Stomach (tissue), 8 donors: ENCODE measurements at regions not wholly inside any gene's neighbourhood (a gene's known extent, or its start where the extent isn't known, plus 50 kb on each side); places are given as distances from the start of the nearest gene placed in this dataset.
"Not testable (repeated sequence)": the region's sequence is repeated elsewhere in the genome, so short reads cannot be mapped to it uniquely, and the experiment has no call there.

Source experiments
- DNase-seq, 2 donors: peaks; one replicate each; pipeline versions ENCODE4 v3.0.0 to v3.0.0-alpha.2; 2013 to 2019
- H3K27ac ChIP-seq, 5 donors: fragments of 200-600 bp in 4 of 5; sonication (generic) in 4 of 5; one replicate each; pipeline ENCODE4 v1.5.1; 2013 to 2019; ENCODE audit warnings: mild to moderate bottlenecking in 1 of 5, moderate library complexity in 1 of 5
- H3K27me3 ChIP-seq, 3 donors: fragments of 200-600 bp; sonication (generic); one replicate each; pipeline ENCODE4 v1.5.1; 2017 to 2019; ENCODE audit warnings: mixed run types in 1 of 3
- H3K36me3 ChIP-seq, 4 donors: fragments of 200-600 bp; sonication (generic); 1 replicate in 3 of 4; 2 replicates in 1 of 4; pipeline ENCODE4 v1.5.1; 2016 to 2019
- H3K4me1 ChIP-seq, 4 donors: fragments of 200-600 bp; sonication (generic); one replicate each; pipeline ENCODE4 v1.5.1; 2016 to 2019
- H3K4me3 ChIP-seq, 4 donors: fragments of 200-600 bp; sonication (generic) in 3 of 4; one replicate each; pipeline ENCODE4 v1.5.1; 2016 to 2019; ENCODE audit warnings: mild to moderate bottlenecking in 1 of 4
- H3K9me3 ChIP-seq, 4 donors: fragments of 200-600 bp; sonication (generic); one replicate each; pipeline ENCODE4 v1.5.1; 2016 to 2019
- CTCF ChIP-seq, 7 experiments: fragments of 450-650 bp in 4 of 7; fragments of 200-600 bp in 3 of 7; sonication (generic) in 3 of 7; IDR thresholded peaks; one replicate each; pipeline ENCODE4 v1.5.1; 2016 to 2019; ENCODE audit warnings: antibody characterized with exemption in 7 of 7, control low read depth in 2 of 7, mild to moderate bottlenecking in 1 of 7
- EP300 ChIP-seq: sonication (generic); formaldehyde crosslinking; IDR thresholded peaks from one replicate; pipeline ENCODE4 v1.6.1; 2017; ENCODE audit warnings: antibody characterized with exemption
- POLR2A ChIP-seq, 4 donors: fragments of 450-650 bp; IDR thresholded peaks; one replicate each; pipeline ENCODE4 v1.6.1; 2016; ENCODE audit warnings: antibody characterized with exemption in 4 of 4, control low read depth in 2 of 4, mild to moderate bottlenecking in 1 of 4, moderate library complexity in 1 of 4
- POLR2AphosphoS5 ChIP-seq, 3 donors: sonication (generic); formaldehyde crosslinking; IDR thresholded peaks; one replicate each; pipeline ENCODE4 v1.6.1; 2016; ENCODE audit warnings: antibody characterized with exemption in 3 of 3
- WGBS, 5 donors: extraction: QIAGEN DNeasy Blood & Tissue Kit in 3 of 5; methylation state at CpG; one replicate each; pipeline versions ENCODE4 v1.1.5 to v1.1.7; 2013 to 2018; 5-methylcytosine and 5-hydroxymethylcytosine counted together
- intact Hi-C: fragments of 100-400 bp; cut with DNase I; formaldehyde crosslinking; loops from one replicate; pipeline ENCODE4 v1.15.1; 2023; ENCODE audit warnings: low total_unique reads
- donor health status: healthy with polysubstance abuse.
- donor health status: Bipolar disorder and iron deficiency.
- donor health status: healthy.

GRCh38 chr4:158958489-158959270, 144.2 kb upstream of the RAPGEF2 start:
- TF ChIP-seq POLR2A (IDR thresholded peaks at IDR 0.05), result no peak
- TF ChIP-seq CTCF (IDR thresholded peaks at IDR 0.05), result no peak
- no peak for TF ChIP-seq EP300
- no peak for TF ChIP-seq POLR2AphosphoS5 (IDR thresholded peaks at IDR 0.05)
- no peaks in the 10 kb centered on the region for H3K4me1 ChIP-seq
- H3K36me3 ChIP-seq, result no peaks in the 10 kb centered on the region
- DNase-seq, result no peak
- no peaks in the 10 kb centered on the region for H3K27me3 ChIP-seq
- intact Hi-C loops, result no loop called here
- H3K27ac ChIP-seq, result no peak overlapping the region
- H3K9me3 ChIP-seq, result no peaks in the 10 kb centered on the region
- H3K4me3 ChIP-seq, result no peak overlapping the region

- no peaks in the 10 kb centered on the region for H3K4me1 ChIP-seq
- TF ChIP-seq POLR2AphosphoS5 (IDR thresholded peaks at IDR 0.05) (no peak), CTCF (IDR thresholded peaks at IDR 0.05) (no peak), EP300 (no peak), POLR2A (IDR thresholded peaks at IDR 0.05) (no peak)
- WGBS, 5 donors, result 56 to 66% (median 63%) methylated on average over 2 of the region's 2 CpGs
Measured at GRCh38 chr4:158962393-158962792, 140.5 kb upstream of the RAPGEF2 start.

GRCh38 chr4:158963282-158963681, 139.6 kb upstream of the RAPGEF2 start:
- H3K9me3 ChIP-seq, intact Hi-C loops, H3K4me1 ChIP-seq, DNase-seq, H3K27ac ChIP-seq, H3K36me3 ChIP-seq, H3K27me3 ChIP-seq, H3K4me3 ChIP-seq: not testable (repeated sequence)
- WGBS, 5 donors, result 90 to 100% (median 96%) methylated on average over 2 of the region's 2 CpGs

More at GRCh38 chr4:158962393-158962792, 140.5 kb upstream of the RAPGEF2 start:
- H3K27ac ChIP-seq, result no peak overlapping the region
- intact Hi-C loops, result no loop called here
- H3K9me3 ChIP-seq, result no peaks in the 10 kb centered on the region
- no peak for DNase-seq
- no peak overlapping the region for H3K4me3 ChIP-seq
- no peaks in the 10 kb centered on the region for H3K36me3 ChIP-seq
- no peaks in the 10 kb centered on the region for H3K27me3 ChIP-seq

GRCh38 chr4:158964114-158964727, 138.7 kb upstream of the RAPGEF2 start:
- TF ChIP-seq POLR2A (IDR thresholded peaks at IDR 0.05), result no peak
- no peak for TF ChIP-seq POLR2AphosphoS5 (IDR thresholded peaks at IDR 0.05)
- TF ChIP-seq EP300, result no peak
- TF ChIP-seq CTCF (IDR thresholded peaks at IDR 0.05), result no peak
- Histone ChIP-seq H3K27ac (no peak overlapping the region), H3K9me3 (no peaks in the 10 kb centered on the region), H3K27me3 (no peaks in the 10 kb centered on the region), H3K4me1 (no peaks in the 10 kb centered on the region), H3K4me3 (no peak overlapping the region), H3K36me3 (no peaks in the 10 kb centered on the region)
- intact Hi-C loops, result no loop called here
- 91 to 97% (median 93%) methylated on average over 5 of the region's 5 CpGs for WGBS, 5 donors
- no peak for DNase-seq

- Histone ChIP-seq H3K9me3 (no peaks in the 10 kb centered on the region), H3K4me1 (no peaks in the 10 kb centered on the region), H3K4me3 (no peak overlapping the region), H3K36me3 (no peaks in the 10 kb centered on the region), H3K27me3 (no peaks in the 10 kb centered on the region), H3K27ac (no peak overlapping the region)
- WGBS, 5 donors, result 88 to 96% (median 93%) methylated on average over 1 of the region's 1 CpG
- DNase-seq, result no peak
- intact Hi-C loops, result no loop called here
- TF ChIP-seq POLR2AphosphoS5 (IDR thresholded peaks at IDR 0.05) (no peak), CTCF (IDR thresholded peaks at IDR 0.05) (no peak), EP300 (no peak), POLR2A (IDR thresholded peaks at IDR 0.05) (no peak)
Measured at GRCh38 chr4:158964728-158965124, 138.2 kb upstream of the RAPGEF2 start.
